ENCODE measurements at regions not wholly inside any gene's neighbourhood (a gene's known extent, or its start where the extent isn't known, plus 50 kb on each side); places are given as distances from the start of the nearest gene placed in this dataset.

DNA sequence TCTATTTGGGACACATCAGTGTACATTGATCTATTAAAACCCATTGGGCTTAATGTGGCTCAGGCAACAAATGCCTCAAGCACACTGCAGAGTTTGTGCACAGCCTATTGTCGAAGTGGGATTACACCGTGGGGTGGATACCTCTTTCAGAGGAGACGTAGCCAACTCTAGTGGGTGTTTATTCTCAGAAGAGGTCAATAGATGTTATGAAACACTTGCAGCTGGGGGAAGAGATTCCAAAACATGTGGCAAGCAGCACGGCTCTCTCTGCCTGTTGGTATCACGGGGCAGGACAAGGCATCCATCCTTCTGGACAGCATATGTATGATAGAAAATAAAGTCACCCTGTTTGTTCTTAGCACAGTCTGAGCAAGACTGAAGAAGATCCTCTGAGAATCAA is 121.4 kb upstream of the COPS8 start:
- DNase-seq: no peak

DNA sequence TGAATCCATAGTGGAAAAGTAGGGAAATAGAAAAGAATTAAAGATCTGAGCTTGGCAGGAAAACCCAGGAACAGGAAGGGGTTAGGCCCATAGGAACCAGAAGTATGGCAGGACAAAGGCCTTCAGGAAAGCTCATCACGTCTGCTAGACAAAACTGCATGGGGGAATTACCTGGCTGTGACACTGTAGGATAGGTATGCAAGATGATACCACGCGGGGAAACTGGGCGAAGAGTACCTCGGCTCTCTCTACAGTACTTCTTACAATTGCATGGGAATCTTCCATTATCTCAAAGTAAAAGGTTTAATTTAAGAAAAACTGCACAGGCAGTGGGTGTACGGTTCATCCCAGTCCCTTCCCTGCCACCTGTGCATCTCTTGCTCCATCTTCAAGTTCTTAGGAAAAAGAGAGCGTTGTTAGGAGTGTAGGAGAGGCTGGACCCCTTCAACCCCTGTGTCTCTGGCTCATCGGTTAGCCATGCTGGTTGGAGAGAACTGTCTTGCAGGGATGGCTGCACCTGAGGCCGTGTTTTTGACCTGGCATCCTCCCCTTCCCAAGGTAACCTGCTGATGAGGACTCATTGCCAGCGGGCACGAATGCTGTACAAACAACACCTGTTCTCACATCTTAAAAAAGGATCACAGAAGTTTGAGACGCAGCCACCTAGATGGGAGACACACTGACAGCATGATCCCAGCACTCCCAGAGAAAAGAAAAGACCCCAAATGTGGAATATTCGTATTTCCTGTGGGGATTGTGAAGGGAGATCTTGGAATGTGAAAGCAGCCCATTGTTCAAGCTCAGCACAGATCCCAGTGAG is 120.5 kb upstream of the COPS8 start:
- DNase-seq: no peak

DNA sequence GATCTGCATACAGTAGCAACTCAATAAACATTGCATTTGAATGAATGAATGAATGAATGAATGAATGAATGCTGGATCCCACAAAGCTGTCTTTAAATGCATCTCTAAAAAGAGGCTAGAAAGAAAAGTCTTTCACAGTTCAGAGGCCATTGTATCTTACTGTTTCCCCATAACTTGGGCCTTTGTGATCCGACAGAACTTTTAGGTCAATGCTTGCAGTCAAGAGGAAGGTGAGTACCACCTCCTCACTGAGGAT is 119.9 kb upstream of the COPS8 start:
- no peak for DNase-seq

DNA sequence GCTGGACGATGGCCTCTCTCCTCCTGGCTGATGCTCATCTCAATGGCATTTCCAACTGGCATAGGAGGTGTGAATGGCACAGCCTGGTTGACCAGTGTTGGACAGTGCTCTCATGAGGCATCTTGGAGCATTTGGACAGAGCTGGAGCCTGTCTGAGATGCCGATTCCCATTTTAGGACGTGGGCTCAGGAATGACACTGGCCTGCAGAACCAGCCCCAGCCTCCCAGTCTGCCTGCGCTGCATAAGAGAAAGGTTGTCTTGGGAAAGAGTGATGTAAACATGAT is 118.2 kb upstream of the COPS8 start:
- no peak for DNase-seq

DNA sequence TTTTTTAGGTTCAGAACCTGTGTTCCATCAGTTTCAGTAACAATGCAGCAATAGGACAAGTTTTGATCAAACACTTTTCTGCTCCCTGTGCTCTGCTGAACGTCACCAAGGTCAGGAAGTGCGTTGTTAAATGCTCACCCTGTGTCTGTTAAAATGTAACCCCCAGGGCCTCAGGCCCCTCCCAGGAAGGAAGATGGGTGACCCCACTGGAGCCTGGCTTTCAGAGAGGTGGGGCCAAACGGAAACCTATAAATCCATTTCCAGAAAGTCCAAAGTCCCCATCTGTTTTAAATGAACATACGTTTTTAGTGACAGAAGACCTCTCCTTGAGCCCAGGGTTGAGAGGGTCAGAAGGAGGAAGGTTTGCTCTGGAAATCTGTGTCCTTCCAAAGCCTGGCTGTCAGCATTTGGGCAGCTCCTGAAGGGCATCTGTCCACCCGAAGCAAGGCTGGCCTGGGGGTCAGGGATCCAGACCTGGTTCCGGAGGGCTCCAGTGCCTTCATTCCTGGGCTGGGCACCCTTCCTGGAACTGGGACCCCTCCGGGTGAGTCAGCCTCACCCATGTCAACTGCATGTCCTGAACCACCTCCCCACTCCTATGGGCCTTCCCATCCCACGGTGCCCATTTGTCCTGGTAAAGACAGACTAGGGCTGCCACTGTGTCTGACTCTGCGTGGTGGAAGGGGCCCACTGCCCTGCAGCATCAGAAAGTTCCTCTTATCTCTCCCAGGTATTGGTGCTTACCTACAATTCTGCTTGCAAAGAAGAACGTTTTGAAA is 117.4 kb upstream of the COPS8 start:
- peak in 1 of 2 donors; percentile 15 for DNase-seq

DNA sequence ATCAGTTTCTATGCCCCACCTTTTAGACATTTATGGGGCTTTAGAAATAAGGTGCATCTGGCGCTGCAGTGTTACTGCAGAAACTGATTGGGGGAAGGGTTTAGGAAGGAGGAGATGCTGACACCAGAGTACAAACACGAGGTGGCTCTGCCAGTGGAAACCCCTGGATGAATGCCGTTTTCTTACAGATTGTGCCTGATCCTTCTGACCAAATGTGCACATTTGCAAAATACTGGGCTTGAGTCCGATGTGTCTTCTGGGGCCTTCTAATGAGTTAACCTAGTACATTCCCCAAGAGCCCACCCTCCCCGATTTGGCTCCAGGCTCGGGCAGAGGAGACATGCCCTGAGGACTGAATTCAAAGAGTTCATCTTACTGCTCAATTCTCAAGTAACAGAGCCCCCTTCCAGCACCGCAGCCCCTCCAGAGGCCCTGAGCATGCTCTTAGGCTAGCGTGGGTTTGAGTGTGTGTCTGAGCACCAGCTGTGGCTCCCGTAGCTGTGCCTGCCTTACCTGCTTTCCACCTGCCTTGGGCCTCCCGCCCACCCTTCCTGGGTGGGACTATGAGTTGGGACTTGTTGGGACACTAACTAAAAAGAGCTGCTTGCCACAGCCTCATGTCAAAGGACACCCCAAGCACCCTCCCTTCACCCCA is 116.7 kb upstream of the COPS8 start:
- DNase-seq: no peak

DNA sequence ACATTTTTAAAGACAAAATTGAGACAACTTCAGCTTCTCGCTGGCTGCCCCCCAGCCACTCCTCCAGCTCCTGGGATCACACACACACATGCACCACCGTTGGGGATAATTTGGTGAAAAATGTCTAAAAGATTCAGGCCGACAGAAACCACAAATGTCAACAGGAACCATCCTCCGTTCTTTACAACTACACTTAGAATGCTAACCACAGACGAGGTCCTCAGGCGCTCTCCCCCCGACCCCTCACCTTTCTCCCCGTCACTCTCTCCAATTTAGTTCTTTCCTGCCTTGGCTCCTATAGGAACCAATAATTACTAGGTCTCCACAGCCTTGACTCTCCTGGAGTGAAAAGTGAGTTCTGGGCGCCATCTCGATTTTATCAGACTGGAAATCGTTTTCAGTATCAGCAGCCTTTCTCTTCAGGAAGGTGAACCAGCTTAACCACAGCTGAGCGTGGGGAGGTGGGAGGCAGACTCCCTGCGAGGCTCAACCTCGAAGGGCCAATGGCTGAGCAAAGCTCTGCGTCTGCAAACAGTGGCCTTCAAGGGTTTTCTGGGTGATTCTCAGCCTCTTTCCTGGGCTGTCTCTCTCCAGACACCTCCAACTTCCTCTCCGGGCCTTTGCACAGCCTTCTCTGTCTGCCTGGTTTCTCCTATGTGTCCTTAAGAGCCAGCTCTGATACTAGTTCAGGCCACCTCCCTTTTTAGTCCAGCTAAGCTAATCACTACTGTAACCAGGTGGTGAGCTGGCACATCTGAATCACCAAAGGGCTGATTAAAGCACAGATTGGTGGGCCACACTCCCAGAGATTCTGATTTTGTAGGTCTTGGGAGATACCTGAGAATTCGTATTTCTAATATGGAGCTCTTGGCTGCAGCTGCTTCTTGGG is 115.7 kb upstream of the COPS8 start:
- peak; percentile 8 to 24 for DNase-seq

DNA sequence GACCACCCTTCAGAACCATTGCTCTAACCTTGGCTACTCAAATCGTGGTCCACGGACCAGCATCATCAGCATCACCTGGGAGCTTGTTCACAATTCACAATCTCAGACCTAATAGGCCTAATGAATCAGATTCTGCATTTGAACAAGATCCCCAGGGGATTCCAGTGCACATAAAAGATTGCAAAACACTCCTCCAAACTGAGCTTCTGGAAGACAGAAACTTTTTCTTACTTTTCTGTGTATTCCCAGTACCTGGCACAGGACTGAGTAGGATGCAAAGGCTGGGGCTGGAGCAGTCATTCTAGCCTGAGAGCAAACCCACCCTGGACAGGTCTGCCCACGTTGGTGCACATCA is 115.1 kb upstream of the COPS8 start:
- no peak for DNase-seq

DNA sequence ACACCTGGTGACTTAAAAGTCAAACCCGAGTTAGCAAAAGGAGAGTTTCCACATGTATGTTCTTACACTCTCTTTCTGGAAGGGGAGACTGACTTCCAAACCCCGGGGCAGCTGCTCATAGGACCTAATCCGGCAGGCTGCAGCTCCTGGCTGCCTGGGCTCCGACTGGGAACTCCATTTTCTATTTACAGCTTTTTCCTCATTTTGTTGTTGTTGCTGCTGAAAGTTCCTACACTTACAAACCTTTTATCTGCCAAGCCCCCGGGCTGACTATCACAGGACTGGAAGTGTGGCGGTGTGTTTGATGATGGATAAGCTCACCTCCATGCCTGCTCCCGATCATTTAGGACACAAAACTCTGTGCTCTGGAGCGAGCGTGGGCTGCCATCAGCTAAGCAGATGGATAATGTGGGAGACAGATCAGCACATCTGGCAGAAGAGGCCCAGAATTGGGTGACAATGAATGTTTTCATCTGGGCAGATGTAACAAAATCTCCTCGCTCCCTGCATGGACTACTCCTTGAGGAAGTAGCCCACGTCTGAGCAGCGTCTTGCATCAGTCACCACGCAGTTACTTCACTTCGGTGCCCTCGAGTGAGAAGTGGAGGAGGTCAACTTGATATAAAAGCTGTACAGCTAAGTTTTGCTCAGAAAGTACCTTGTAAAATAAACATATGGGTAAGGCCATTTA is 114.4 kb upstream of the COPS8 start:
- DNase-seq: no peak

DNA sequence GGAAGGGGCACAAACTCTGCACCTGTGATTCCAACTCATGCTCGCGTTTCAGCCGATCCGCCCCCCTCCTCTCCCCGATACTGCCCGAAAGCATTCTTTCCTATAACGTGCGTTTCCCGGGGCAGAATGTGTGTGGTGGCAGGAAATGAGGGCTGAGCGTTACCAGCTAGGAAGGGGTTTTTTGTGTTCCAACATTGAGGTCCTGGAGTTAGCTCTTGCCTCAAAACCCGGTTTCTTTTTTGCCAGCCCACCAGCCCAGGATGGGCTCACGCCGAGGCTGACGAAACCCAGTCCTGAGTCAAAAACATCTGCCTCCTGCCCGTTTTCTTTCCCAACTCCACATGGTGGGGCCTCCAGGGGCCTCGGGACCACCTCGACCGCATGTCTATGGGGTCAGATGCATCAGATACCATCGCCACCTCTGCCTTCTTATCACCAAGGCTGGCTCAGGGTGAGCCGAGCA is 113.7 kb upstream of the COPS8 start:
- no peak for DNase-seq

DNA sequence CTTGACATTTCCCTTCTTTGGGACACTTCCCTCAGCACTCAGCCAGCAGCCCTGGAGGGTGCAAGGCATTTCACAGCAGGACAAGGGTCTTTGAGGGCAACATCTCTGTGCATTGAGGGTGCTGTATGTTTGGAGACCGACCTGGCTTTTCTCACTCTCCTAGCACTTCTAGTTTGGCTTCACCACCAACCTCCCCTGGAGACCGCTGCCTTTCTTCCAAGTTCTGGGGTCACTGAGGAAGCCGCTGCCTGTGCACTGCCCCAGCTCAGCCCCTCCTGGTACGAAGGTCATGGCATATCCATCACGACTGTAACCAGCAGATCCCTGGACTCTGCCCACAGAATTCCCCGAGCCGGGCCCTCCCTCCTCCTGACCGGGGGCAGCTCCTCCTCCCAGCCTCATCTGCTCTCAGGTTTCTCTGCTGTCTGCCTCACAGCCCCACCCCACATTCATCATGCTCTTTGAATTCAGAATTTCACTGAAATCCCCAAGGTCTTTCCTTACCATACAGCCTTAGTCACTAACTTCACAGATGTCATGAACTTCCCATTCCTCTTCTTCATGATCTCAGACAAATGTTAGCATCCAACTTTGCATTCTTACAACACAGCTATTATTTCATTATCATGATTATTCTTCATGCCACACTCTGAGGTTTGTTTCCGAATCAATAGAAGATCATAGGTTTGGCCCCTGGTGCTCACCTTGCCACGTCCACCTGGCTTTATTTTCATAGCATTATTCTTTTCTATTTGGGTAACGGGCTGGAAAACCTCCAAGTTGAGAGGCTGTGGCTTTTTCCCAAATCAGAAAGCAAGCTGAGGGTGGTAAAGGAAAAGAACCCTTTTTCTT is 113.0 kb upstream of the COPS8 start:
- DNase-seq: no peak

DNA sequence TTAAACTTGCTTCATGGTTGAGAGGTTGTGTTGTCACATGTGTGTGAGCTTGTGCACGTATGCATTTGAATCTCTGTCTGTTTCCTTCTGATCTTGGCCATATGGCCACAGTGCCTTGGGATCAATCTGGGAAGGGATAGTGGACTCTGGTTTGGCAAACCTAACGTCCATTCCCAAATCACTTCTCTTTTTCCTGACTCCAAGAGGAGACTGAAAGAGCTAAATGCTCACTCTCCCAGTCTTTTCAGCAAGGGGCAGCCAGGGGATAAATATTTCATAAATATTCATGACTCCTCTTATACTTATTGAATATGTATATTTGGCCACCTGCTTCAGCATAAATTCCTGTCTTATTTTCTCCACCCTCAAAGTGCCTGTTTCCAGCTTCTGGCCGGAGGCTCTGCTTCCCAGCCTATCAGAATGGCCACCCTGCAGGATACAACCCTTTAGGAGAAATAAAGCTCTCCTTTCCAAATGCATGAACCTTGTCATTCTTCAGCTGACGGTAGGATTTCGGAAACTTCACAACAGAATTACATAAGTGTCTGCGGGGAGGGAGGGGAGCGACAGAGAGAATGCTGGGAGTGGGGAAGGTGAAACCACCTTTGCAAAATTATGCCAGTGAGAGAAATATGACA is 112.2 kb upstream of the COPS8 start:
- no peak for DNase-seq

DNA sequence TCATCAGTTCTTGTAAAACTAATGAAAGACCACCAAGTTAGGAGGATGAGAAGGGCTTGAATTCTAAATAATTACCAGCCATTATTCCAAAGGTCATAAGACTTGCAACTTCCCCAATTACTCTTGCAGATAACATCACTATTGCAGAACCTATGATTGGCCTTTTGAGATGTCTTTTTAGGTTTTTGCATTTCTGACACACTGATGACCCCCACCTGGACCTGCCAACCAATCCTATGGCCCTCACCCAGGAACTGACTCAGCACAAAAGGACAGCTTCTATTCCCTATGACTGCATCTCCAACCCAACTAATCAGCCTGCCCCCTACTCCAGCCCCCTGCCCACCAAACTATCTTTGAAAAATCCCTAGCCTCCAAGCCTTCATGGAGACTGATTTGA is 111.5 kb upstream of the COPS8 start:
- no peak for DNase-seq

DNA sequence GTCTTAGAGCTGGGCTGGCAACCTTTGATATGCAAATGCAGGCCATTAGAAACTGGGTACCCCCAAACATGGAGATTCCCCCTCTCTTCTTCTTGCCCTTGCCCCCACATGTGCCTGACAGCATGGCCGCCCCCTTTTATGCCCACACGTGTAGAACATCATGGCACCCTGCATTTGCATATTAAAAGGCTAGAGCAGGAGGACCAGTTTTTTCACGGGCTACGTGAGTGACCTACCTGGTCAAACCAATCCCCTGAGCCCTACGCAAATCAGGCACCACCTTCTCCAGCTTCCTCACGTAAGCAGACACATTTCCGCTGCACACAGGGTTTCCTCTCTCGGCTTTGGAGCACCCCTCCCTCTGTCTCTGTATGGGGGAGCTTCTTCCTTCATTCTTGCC is 110.9 kb upstream of the COPS8 start:
- DNase-seq: no peak

DNA sequence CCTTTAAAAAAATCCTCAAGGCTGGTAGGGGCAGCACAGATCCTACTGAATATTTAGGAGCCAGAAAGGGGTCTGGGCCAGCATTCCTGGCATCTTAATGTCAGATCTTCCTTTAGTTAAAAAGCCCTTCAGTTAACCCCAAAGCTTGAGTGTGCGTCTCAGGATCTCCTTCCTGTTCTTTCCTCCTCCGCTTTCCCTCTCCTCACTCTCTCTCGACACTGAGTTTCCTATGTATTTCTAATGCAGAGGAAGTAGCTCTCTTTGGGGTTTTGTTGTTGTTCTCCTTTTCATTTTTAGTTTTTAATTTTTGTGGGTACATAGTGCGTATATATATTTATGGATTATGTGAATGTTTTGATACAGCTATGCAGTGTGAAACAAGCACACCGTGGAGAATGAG is 109.9 kb upstream of the COPS8 start:
- DNase-seq: no peak

DNA sequence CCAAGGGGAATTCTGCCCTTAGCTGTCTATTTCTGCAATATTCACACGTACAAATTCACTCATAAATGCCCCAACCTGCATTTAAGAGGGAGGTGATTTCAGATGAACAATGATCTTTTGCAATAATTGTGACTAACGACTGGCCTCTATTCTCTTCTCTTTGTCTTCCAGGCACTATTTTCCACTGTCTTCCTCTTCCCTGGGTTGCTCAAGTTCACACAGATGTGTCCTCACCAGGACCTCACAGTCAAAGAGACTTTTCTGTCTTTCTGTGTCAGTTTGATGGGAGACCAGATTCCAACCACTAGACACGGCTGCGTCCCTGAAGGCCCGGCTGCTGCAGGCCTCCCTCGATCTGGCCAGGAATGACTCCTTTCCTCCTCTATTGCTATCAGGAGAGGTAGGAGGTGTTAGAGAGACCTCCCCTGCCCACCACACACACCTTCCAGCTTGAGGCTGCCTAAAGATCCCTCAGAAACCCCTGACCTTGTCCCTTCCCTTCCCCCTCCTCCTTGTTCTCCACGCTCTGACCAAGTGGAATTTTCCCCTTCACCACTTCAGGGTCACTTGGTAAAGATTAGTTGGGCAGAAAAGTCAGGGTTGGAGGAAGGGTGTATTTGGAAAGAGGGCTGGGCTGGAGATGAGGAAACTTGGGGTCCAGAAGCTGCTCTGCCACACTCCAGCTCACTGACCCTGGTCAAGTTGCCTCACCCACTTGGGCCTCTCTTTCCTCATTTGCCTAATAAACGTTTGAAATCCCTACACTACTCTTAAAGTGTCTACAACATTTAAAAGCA is 109.2 kb upstream of the COPS8 start:
- no peak for DNase-seq

DNA sequence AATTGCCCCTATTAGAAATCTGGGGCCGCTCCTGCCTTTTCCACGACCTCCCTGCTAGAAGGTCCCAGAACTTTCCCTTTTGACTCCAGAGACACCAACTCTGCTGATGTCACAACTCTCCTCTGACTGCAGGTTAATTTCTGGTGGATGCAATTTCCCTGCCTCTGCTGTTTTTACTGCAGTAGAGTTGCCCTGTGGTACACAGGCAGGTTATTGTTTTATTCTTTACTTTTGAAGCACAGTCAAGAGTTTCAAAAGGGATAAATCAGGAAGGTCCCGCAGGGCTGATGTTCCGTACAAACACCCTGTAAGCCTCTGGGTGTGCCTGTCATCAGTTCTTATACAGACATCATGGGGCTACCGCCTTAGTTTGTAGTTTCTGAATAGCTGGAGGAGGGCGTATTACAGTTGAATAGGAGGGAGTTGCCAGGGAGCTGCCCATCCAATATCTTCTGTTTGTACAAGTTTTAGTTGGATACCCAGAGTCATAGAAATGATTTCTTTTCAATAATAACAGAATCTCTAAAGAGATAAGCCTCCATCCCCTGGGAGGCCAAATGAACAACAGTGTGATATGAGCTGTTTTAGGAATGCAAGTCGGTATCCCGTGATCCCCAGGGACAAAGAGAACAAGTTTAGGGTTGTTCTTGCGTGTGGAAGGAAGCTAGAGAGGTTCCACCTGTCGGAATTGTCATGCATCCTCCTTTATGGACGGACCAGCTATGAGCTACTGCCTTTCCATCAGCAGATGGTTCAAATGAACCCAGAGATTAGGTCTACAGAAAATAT is 108.4 kb upstream of the COPS8 start:
- DNase-seq: no peak

DNA sequence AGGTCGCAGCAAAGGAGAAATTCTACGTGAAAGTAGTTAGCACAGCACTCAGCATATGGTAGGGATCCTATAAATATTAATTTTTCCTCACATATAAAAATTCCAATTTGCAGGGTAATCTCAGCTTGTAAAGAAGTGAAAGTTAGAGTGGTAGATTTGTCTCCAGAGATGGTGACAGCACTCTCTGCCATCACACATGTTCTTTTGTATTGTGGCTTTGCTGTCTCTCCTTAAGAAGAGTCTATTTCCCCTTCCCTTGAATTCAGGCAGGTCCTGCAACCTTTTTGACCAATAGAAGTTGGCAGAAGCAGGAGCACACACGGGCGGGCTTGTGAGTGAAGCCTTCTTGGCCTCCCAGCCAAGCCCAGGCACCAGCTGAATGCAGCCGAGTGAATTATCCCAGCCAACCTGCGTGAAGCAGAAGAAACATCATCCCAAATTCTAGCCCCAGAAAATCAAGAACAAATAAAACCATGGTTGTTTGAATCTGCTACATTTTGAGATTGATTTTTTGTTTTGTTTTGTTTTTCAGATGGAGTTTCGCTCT is 107.8 kb upstream of the COPS8 start:
- no peak for DNase-seq

DNA sequence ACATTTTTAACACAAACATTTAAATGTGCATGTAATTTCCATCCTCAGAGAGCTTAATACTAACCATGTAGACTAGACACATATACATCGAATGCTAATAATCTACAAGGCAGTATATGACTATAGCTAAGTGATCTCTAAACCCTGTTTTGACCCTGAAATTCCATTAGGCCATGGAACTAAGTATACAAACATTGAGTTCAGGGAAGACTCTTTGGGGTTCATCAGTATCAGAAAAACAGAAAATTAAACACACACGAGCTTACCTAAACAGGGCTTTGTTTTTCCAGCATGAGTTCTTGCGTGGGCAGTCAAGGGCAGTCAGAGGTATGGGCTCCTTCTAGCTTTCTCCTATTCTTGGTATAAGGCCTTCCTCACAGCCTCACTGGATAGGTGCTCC is 106.0 kb upstream of the COPS8 start:
- DNase-seq: no peak

Measured in activated CD4-positive, alpha-beta T cell treated with anti-CD3 and anti-CD28 coated beads for 4 hours (primary cell).